OCI-LY3 (cell line): ENCODE measurements at regions not wholly inside any gene's neighbourhood (a gene's known extent, or its start where the extent isn't known, plus 50 kb on each side); places are given as distances from the start of the nearest gene placed in this dataset.
A peak's percentile ranks its signal among the peaks of the same experiment; 100 is the strongest.

Experiments
- H2AFZ ChIP-seq: fragments of 200-600, 300-600 bp; shearing (Covaris generic); 2 replicates; pipeline ENCODE4 v1.6.0; 2014; ENCODE audit warnings: antibody characterized with exemption, low read depth, low read length
- H3K27ac ChIP-seq: fragments of 200-600, 300-600 bp; sonication (generic); 2 replicates; pipeline ENCODE4 v1.5.1; 2014; ENCODE audit warnings: mild to moderate bottlenecking, low read length, moderate library complexity, mixed read lengths
- H3K27me3 ChIP-seq: fragments of 200-600, 300-600 bp; sonication (generic); 2 replicates; pipeline ENCODE4 v1.6.1; 2014; ENCODE audit warnings: low read depth, low read length, mixed read lengths
- H3K36me3 ChIP-seq: fragments of 200-600, 300-600 bp; sonication (generic); replicated peaks from 2 replicates; pipeline ENCODE3; 2014; ENCODE audit warnings: low read depth, low read length, mixed read lengths
- H3K4me1 ChIP-seq: fragments of 300-600, 200-600 bp; sonication (generic); 2 replicates; pipeline ENCODE4 v1.6.1; 2014; ENCODE audit warnings: low read length, mixed read lengths
- H3K4me2 ChIP-seq: fragments of 200-600, 300-600 bp; sonication (generic); 2 replicates; pipeline ENCODE4 v1.6.1; 2014; ENCODE audit warnings: low read length, mixed read lengths
- H3K4me3 ChIP-seq: fragments of 300-600, 200-600 bp; sonication (generic); 2 replicates; pipeline ENCODE4 v1.5.1; 2014; ENCODE audit warnings: antibody characterized with exemption, mild to moderate bottlenecking, low read length, moderate library complexity
- H3K79me2 ChIP-seq: fragments of 300-600, 200-600 bp; shearing (Covaris generic); 2 replicates; pipeline ENCODE4 v1.6.1; 2014; ENCODE audit warnings: mild to moderate bottlenecking, low read length, mixed read lengths
- H3K9ac ChIP-seq: fragments of 300-600, 200-600 bp; shearing (Covaris generic); 2 replicates; pipeline ENCODE4 v1.6.0; 2014; ENCODE audit warnings: mild to moderate bottlenecking, low read length, moderate library complexity
- H3K9me3 ChIP-seq: fragments of 200-600, 300-600 bp; shearing (Covaris generic); 2 replicates; pipeline ENCODE4 v1.6.1; 2014; ENCODE audit warnings: low read length, mixed read lengths; ENCODE audit not compliant: insufficient read depth
- H4K20me1 ChIP-seq: fragments of 200-600, 300-600 bp; sonication (generic); 2 replicates; pipeline ENCODE4 v1.6.1; 2016; ENCODE audit warnings: low read length, mixed read lengths; ENCODE audit not compliant: insufficient read depth
- EZH2phosphoT487 ChIP-seq: fragments of 200-600 bp; shearing (Covaris generic); IDR thresholded peaks from 2 replicates; pipeline ENCODE4 v1.6.1; 2018; ENCODE audit warnings: antibody characterized with exemption, mixed run types, low read depth
- TF ChIP-seq, protein P1 (sequence below): fragments of 200-600, 300-600 bp; sonication (generic); IDR thresholded peaks from 2 replicates; pipeline ENCODE4 v1.5.1; 2014; ENCODE audit warnings: antibody characterized with exemption, low read length, low read depth

DNA sequence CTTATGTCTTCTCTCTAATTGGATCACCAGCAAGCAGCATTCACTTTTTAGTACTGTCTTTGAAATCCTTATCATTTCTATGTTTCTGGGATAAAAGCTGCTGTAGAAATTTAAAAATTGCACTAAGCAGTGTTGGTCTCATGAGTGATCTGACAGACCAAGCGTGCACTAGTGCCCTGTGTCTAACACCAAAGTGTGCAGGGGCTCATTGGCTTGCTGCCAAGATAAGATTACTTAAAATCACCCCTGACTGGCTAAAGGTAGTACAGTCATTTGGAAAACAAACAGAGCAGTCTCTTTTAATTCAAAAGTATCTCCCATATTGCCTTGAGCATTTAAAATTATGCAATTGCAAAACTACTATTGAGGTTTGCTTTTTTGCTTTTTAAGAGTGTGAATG, 304.6 kb downstream of the ARAP2 start:
- no peak overlapping the region for H3K9ac ChIP-seq
- peaks cover 43% of the 10 kb centered on the region for H3K4me1 ChIP-seq
- 0 out of 2 replicates have a peak, but pooled peaks cover 3% of the 10 kb centered on the region for H3K27me3 ChIP-seq
- H3K4me2 ChIP-seq = no peak overlapping the region
- TF ChIP-seq, protein P1, sequence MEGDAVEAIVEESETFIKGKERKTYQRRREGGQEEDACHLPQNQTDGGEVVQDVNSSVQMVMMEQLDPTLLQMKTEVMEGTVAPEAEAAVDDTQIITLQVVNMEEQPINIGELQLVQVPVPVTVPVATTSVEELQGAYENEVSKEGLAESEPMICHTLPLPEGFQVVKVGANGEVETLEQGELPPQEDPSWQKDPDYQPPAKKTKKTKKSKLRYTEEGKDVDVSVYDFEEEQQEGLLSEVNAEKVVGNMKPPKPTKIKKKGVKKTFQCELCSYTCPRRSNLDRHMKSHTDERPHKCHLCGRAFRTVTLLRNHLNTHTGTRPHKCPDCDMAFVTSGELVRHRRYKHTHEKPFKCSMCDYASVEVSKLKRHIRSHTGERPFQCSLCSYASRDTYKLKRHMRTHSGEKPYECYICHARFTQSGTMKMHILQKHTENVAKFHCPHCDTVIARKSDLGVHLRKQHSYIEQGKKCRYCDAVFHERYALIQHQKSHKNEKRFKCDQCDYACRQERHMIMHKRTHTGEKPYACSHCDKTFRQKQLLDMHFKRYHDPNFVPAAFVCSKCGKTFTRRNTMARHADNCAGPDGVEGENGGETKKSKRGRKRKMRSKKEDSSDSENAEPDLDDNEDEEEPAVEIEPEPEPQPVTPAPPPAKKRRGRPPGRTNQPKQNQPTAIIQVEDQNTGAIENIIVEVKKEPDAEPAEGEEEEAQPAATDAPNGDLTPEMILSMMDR = no peak
- no peak for TF ChIP-seq EZH2phosphoT487
- H2AFZ ChIP-seq = no peak overlapping the region
- no peaks in the 10 kb centered on the region for H4K20me1 ChIP-seq
- no peaks in the 10 kb centered on the region for H3K9me3 ChIP-seq
- H3K4me3 ChIP-seq = no peak overlapping the region
- H3K79me2 ChIP-seq = no peaks in the 10 kb centered on the region
- no peak overlapping the region for H3K27ac ChIP-seq
- H3K36me3 ChIP-seq = no peaks in the 10 kb centered on the region

DNA sequence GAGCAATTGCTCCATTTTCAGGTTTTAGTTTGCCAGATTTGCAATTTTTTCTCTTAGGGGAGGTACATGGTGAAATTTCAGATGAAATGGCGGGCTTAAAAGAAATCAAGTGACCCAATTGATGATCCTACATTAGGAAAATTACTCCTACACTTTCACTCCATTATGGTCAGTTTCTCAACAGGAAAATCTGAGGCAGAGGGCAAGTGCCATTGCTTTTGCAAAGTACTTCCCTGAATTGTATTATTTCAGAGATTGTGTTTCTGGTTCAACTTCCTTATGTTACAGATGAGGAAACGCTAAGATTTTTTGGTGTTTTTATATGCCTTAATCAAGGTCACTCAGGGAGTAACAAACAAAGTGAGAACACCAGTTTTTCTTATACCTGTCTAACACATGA, 302.2 kb downstream of the ARAP2 start:
- H3K4me2 ChIP-seq = peak overlapping the region; percentile 20; the same call in 1 of the 2 replicates
- H3K79me2 ChIP-seq = no peaks in the 10 kb centered on the region
- H3K4me3 ChIP-seq = no peak overlapping the region
- H3K9me3 ChIP-seq = no peaks in the 10 kb centered on the region
- peaks cover 35% of the 10 kb centered on the region for H3K4me1 ChIP-seq
- H3K36me3 ChIP-seq = no peaks in the 10 kb centered on the region
- no peak overlapping the region for H3K9ac ChIP-seq
- no peak overlapping the region for H3K27ac ChIP-seq
- H3K27me3 ChIP-seq = 0 out of 2 replicates have a peak, but pooled peaks cover 3% of the 10 kb centered on the region
- no peak overlapping the region for H2AFZ ChIP-seq
- H4K20me1 ChIP-seq = no peaks in the 10 kb centered on the region
- no peak for TF ChIP-seq EZH2phosphoT487
- TF ChIP-seq, protein P1 = no peak

DNA sequence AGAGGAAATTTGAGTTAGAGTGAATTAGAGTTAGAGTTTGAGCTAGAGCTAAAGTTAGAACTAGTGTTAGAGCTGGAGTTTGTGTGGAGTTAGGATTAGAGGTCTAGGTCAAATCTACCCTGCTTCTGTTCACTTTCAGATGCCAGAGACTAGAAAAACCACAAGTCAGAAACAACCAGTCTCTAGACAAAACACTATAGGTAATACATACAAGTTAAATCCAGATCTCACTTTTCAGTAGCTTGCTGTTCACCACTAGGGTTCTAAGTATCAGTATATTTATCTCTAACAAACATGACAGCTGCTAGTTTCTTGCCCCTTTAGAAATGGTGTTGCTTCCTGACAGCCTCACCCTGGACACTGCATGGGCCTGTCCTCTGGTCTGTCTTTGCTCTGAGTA, 300.7 kb downstream of the ARAP2 start:
- H3K9ac ChIP-seq = no peak overlapping the region
- TF ChIP-seq, protein P1 = no peak
- TF ChIP-seq EZH2phosphoT487 = no peak
- no peaks in the 10 kb centered on the region for H3K36me3 ChIP-seq
- H3K27ac ChIP-seq = no peak overlapping the region
- no peaks in the 10 kb centered on the region for H4K20me1 ChIP-seq
- no peak overlapping the region for H3K4me2 ChIP-seq
- H3K27me3 ChIP-seq = 0 out of 2 replicates have a peak, but pooled peaks cover 3% of the 10 kb centered on the region
- H3K4me1 ChIP-seq = peaks cover 39% of the 10 kb centered on the region
- H2AFZ ChIP-seq = no peak overlapping the region
- no peak overlapping the region for H3K4me3 ChIP-seq
- H3K9me3 ChIP-seq = no peaks in the 10 kb centered on the region
- no peaks in the 10 kb centered on the region for H3K79me2 ChIP-seq

DNA sequence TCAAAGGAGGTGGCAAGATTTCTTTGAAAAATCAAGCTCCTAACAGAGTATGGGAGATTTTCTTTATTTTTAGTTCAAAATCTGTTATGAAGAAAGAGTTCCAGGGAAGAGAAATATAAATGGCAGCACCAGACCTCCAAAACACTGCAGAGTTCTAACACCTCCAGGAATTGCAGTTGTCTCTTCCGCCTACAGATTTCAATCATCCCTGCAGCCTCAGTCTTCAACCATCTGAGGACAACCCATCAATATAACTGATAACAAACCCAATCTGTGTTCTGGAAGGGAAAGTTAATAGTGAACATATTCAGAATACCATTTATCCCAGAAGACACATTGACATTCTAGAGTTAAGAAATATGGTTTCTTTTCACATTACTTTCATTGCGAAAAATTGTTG, 296.1 kb downstream of the ARAP2 start:
- Histone ChIP-seq H3K36me3 (no peaks in the 10 kb centered on the region), H3K4me3 (no peak overlapping the region), H3K27ac (no peak overlapping the region), H3K4me2 (no peak overlapping the region), H3K79me2 (no peaks in the 10 kb centered on the region), H4K20me1 (no peaks in the 10 kb centered on the region), H3K9me3 (no peaks in the 10 kb centered on the region), H2AFZ (no peak overlapping the region), H3K27me3 (0 out of 2 replicates have a peak, but pooled peaks cover 2% of the 10 kb centered on the region), H3K9ac (no peak overlapping the region), H3K4me1 (peaks cover 4% of the 10 kb centered on the region; the same call in 1 of the 2 replicates)
- no peak for TF ChIP-seq EZH2phosphoT487
- TF ChIP-seq, protein P1 = no peak
